HepG2 (cell line): ENCODE measurements at regions not wholly inside any gene's neighbourhood (a gene's known extent, or its start where the extent isn't known, plus 50 kb on each side); places are given as distances from the start of the nearest gene placed in this dataset.

Experiments used
- ATAC-seq: fragments of 200-7000 bp; cut with Tn5 transposase; 3 replicates; pipeline ENCODE4 v1.9.1; 2020; ENCODE audit warnings: mild to moderate bottlenecking, moderate library complexity
- BruUV-seq: library from RNA; stranded (reverse); fragments of 400-500 nt; replicated peaks from 2 replicates; lab custom pipeline; 2021; lab: Mats Ljungman, UMichigan
- CTCF ChIA-PET: fragments of 300-600 bp; formaldehyde crosslinking; extraction: SDS; loops from one replicate; lab custom pipeline; 2021; ENCODE audit warnings: low total read pairs, inconsistent platforms, low intra/inter-chr PET ratio; lab: Yijun Ruan, JAX
- POLR2A ChIA-PET: fragments of 350-600 bp; sonication (Branson Sonifier 250); formaldehyde crosslinking; loops from one replicate; lab custom pipeline; 2020; ENCODE audit warnings: antibody characterized with exemption, inconsistent platforms; lab: Yijun Ruan, JAX
- DNase-seq: peaks from one replicate; pipeline ENCODE4 v3.0.0-alpha.2; 2015; ENCODE audit warnings: low spot score
- FAIRE-seq: peaks from 3 replicates; lab custom pipeline; 2011; peaks lifted over from hg19 to GRCh38; lab: Jason Lieb, UNC
- H2AFZ ChIP-seq: one replicate; pipeline ENCODE4 v1.6.1; 2011; ENCODE audit warnings: low read length, inconsistent platforms
- H3K27ac ChIP-seq: fragments of 300-600 bp; 3 replicates; pipeline ENCODE4 v1.8.0; 2011; ENCODE audit warnings: mixed run types, mild to moderate bottlenecking, mixed read lengths, low read length, inconsistent platforms; ENCODE audit not compliant: insufficient read depth; ENCODE audit errors: extremely low read length
- H3K27me3 ChIP-seq, 2 experiments: fragments of 200-600 bp in 1 of 2; 2 replicates in 1 of 2; 3 replicates in 1 of 2; pipeline versions ENCODE4 v1.6.0 to v1.8.0; 2011; ENCODE audit warnings: low read length in 2 of 2, mild to moderate bottlenecking in 2 of 2, moderate library complexity in 2 of 2, inconsistent platforms in 1 of 2; ENCODE audit not compliant: insufficient read depth in 2 of 2, control insufficient read depth in 1 of 2
- H3K36me3 ChIP-seq, 2 experiments: fragments of 200-600 bp in 1 of 2; replicated peaks in 1 of 2; 2 replicates in 1 of 2; 3 replicates in 1 of 2; pipeline versions ENCODE4 v1.5.1 to v1.8.0; 2011; ENCODE audit warnings: low read length in 2 of 2, inconsistent platforms in 1 of 2; ENCODE audit not compliant: insufficient read depth in 2 of 2, control insufficient read depth in 1 of 2
- H3K4me1 ChIP-seq: 2 replicates; pipeline ENCODE4 v1.5.1; 2012; ENCODE audit warnings: low read length, inconsistent platforms; ENCODE audit not compliant: insufficient read depth
- H3K4me2 ChIP-seq: 2 replicates; pipeline ENCODE4 v1.6.0; 2011; ENCODE audit warnings: low read depth, low read length, inconsistent platforms
- H3K4me3 ChIP-seq, 3 experiments: fragments of 200-600 bp in 1 of 3; sonication (generic), shearing (Covaris generic) in 1 of 3; replicated peaks in 1 of 3; 2 replicates each; pipeline ENCODE4 v1.5.1; 2011 to 2016; ENCODE audit warnings: low read length in 3 of 3, inconsistent platforms in 2 of 3, low read depth in 2 of 3, mild to moderate bottlenecking in 2 of 3, control low read depth in 1 of 3, mixed read lengths in 1 of 3; ENCODE audit not compliant: insufficient read depth in 1 of 3
- H3K79me2 ChIP-seq: one replicate; pipeline ENCODE4 v1.6.1; 2011; ENCODE audit warnings: low read length, inconsistent platforms; ENCODE audit not compliant: insufficient read depth
- H3K9ac ChIP-seq: 2 replicates; pipeline ENCODE4 v1.6.0; 2011; ENCODE audit warnings: mild to moderate bottlenecking, low read depth, low read length, inconsistent platforms; ENCODE audit not compliant: insufficient read depth
- H3K9me3 ChIP-seq: 2 replicates; pipeline ENCODE4 v1.5.1; 2012; ENCODE audit warnings: mild to moderate bottlenecking, low read length
- H4K20me1 ChIP-seq: 2 replicates; pipeline ENCODE4 v1.6.0; 2011; ENCODE audit warnings: inconsistent platforms, mild to moderate bottlenecking, low read length, moderate library complexity; ENCODE audit not compliant: insufficient read depth
- BCLAF1 ChIP-seq: fragments of 450-650 bp; IDR thresholded peaks from 2 replicates; pipeline ENCODE4 v1.6.1; 2017; ENCODE audit warnings: mild to moderate bottlenecking
- SETDB1 ChIP-seq: sonication (generic); formaldehyde crosslinking; IDR thresholded peaks from 2 replicates; pipeline ENCODE4 v1.5.1; 2020; ENCODE audit warnings: missing genetic modification reagents, mild to moderate bottlenecking, borderline replicate concordance
- SNAPC2 ChIP-seq: sonication (generic); formaldehyde crosslinking; IDR thresholded peaks from 2 replicates; pipeline ENCODE4 v1.8.1; 2022; ENCODE audit warnings: mild to moderate bottlenecking, missing genetic modification reagents
- ZFP37 ChIP-seq: sonication (generic); formaldehyde crosslinking; IDR thresholded peaks from 2 replicates; pipeline ENCODE4 v1.4.0; 2020; ENCODE audit warnings: missing genetic modification reagents, borderline replicate concordance
- ZNF30 ChIP-seq: sonication (generic); formaldehyde crosslinking; IDR thresholded peaks from 2 replicates; pipeline ENCODE4 v1.5.0; 2020; ENCODE audit warnings: mild to moderate bottlenecking, missing genetic modification reagents
- ZNF660 ChIP-seq: sonication (generic); formaldehyde crosslinking; IDR thresholded peaks from 2 replicates; pipeline ENCODE4 v1.5.1; 2020; ENCODE audit warnings: mild to moderate bottlenecking, low read depth, missing genetic modification reagents, borderline replicate concordance
- WGBS: methylation state at CpG from one replicate; pipeline ENCODE4 v1.1.6; 2017; ENCODE audit warnings: low lambda C conversion rate; 5-methylcytosine and 5-hydroxymethylcytosine counted together
- in situ Hi-C: cut with HindIII; loops from 2 replicates; pipeline ENCODE4 v1.10.0; 2017; ENCODE audit warnings: low pct_unique_long_range_greater_than_20kb; ENCODE audit not compliant: extremely low pct_ligation_motif_present
- intact Hi-C: fragments of 100-400 bp; cut with micrococcal nuclease; formaldehyde crosslinking; loops from one replicate; pipeline ENCODE4 v1.10.0; 2022; ENCODE audit not compliant: unreplicated experiment

DNA sequence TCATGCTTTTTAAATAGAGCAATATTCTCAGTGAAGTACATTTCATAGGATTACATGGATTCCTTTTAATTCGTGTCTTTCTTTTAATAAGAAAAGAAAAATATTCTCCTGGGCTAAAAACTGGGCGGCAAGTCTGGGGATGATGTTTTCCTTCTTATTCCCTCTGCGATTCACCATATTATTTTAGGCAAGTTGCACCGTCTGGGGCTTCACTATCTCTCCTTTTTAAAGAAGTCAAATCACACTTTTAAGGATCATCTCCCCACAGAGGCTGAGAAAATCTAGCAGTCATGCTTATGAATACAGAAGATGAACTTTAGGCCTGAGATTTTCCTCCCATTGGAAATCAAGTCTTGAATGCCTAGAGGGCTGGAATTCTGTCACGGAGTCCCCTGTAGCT lies 104.1 kb downstream of the COPS8 start (continued):
- no peak for TF ChIP-seq SETDB1 (CRISPR knock-in tag)
- no peak for TF ChIP-seq BCLAF1
- no peak for TF ChIP-seq ZFP37 (CRISPR knock-in tag)
- TF ChIP-seq ZNF30 (CRISPR knock-in tag) = no peak

GRCh38 chr2:237190966-237191713 lies 105.5 kb downstream of the COPS8 start:
- Histone ChIP-seq H3K9me3 (no peaks in the 10 kb centered on the region), H3K4me2 (no peak overlapping the region), H3K36me3 (no peaks in the 10 kb centered on the region), H3K79me2 (no peaks in the 10 kb centered on the region), H3K4me1 (no peaks in the 10 kb centered on the region), H3K9ac (no peak overlapping the region), H4K20me1 (no peaks in the 10 kb centered on the region; the same call in 1 of the 2 replicates), H3K27me3 (peaks cover 2 to 45% of the 10 kb centered on the region in 2 experiments; a peak in 3 of 5 replicates), H3K4me3 (no peak overlapping the region), H3K27ac (no peak overlapping the region), H2AFZ (no peak overlapping the region)
- ChIA-PET POLR2A (no interaction called here), CTCF (no interaction called here)
- TF ChIP-seq SNAPC2 (CRISPR knock-in tag) (no peak), ZNF660 (CRISPR knock-in tag) (no peak)
- DNase-seq (no peak), FAIRE-seq (no peak), ATAC-seq (no peak)
- intact Hi-C loops = no loop called here
- BruUV-seq = no TSS peak
- 6% methylated on average over 7 of the region's 7 CpGs for WGBS
- in situ Hi-C loops = no loop called here
